Neural progenitor cell (in vitro differentiated cells): ENCODE measurements at regions not wholly inside any gene's neighbourhood (a gene's known extent, or its start where the extent isn't known, plus 50 kb on each side); places are given as distances from the start of the nearest gene placed in this dataset.

ENCODE experiments used
- DNase-seq: peaks from one replicate; pipeline ENCODE4 v3.0.0-alpha.2; 2016; ENCODE audit warnings: low spot score
- H2AFZ ChIP-seq: fragments of 200-600 bp; sonication (generic); replicated peaks from 2 replicates; pipeline ENCODE4 v1.6.1; 2016; ENCODE audit warnings: antibody characterized with exemption
- H3F3A ChIP-seq: fragments of 200-600 bp; sonication (generic); 2 replicates; pipeline ENCODE4 v1.6.1; 2016; ENCODE audit warnings: antibody characterized with exemption, low read depth
- H3K27ac ChIP-seq: fragments of 200-600 bp; sonication (generic); 2 replicates; pipeline ENCODE4 v1.5.1; 2016; ENCODE audit warnings: mild to moderate bottlenecking
- H3K27me3 ChIP-seq: fragments of 200-600 bp; sonication (generic); 2 replicates; pipeline ENCODE4 v1.6.1; 2016; ENCODE audit warnings: mild to moderate bottlenecking, moderate library complexity
- H3K36me3 ChIP-seq: fragments of 200-600 bp; sonication (generic); 2 replicates; pipeline ENCODE4 v1.5.1; 2016
- H3K4me1 ChIP-seq: fragments of 200-600 bp; sonication (generic); 2 replicates; pipeline ENCODE4 v1.6.1; 2016; ENCODE audit warnings: mixed run types
- H3K4me2 ChIP-seq: fragments of 200-600 bp; sonication (generic); 2 replicates; pipeline ENCODE4 v1.6.1; 2016
- H3K4me3 ChIP-seq: fragments of 200-600 bp; sonication (generic); 2 replicates; pipeline ENCODE4 v1.5.1; 2016
- H3K79me2 ChIP-seq: fragments of 200-600 bp; sonication (generic); 2 replicates; pipeline ENCODE4 v1.6.1; 2016; ENCODE audit warnings: low read depth
- H3K9ac ChIP-seq: fragments of 200-600 bp; sonication (generic); 2 replicates; pipeline ENCODE4 v1.6.1; 2016
- H3K9me3 ChIP-seq: fragments of 200-600 bp; sonication (generic); 2 replicates; pipeline ENCODE4 v1.5.1; 2016; ENCODE audit warnings: low read depth
- H4K20me1 ChIP-seq: fragments of 200-600 bp; sonication (generic); 2 replicates; pipeline ENCODE4 v1.6.1; 2016; ENCODE audit warnings: low read depth
- H3K27ac Mint-ChIP-seq: 3 replicates; pipeline ENCODE4 v1.8.0; 2021; ENCODE audit warnings: mixed read lengths
- H3K27me3 Mint-ChIP-seq: 2 replicates; pipeline ENCODE4 v1.8.0; 2022; ENCODE audit warnings: low read depth, mild to moderate bottlenecking, inconsistent platforms, moderate library complexity, mixed read lengths; ENCODE audit not compliant: insufficient read depth
- H3K36me3 Mint-ChIP-seq: 3 replicates; pipeline ENCODE4 v1.8.0; 2021; ENCODE audit warnings: mixed read lengths
- H3K4me1 Mint-ChIP-seq: 3 replicates; pipeline ENCODE4 v1.8.0; 2021; ENCODE audit warnings: mixed read lengths
- H3K4me3 Mint-ChIP-seq: 3 replicates; pipeline ENCODE4 v1.8.0; 2021; ENCODE audit warnings: mild to moderate bottlenecking, moderate library complexity, mixed read lengths
- H3K9me3 Mint-ChIP-seq: 3 replicates; pipeline ENCODE4 v1.8.0; 2020; ENCODE audit warnings: mixed read lengths
- EZH2 ChIP-seq: fragments of 200-600 bp; sonication (generic); IDR thresholded peaks from 2 replicates; pipeline ENCODE4 v1.6.1; 2017; ENCODE audit warnings: antibody characterized with exemption, mild to moderate bottlenecking, moderate library complexity
- EZH2phosphoT487 ChIP-seq: fragments of 200-600 bp; sonication (generic); IDR thresholded peaks from 2 replicates; pipeline ENCODE4 v1.6.1; 2017; ENCODE audit warnings: antibody characterized with exemption
- TF ChIP-seq, protein P1 (sequence below): fragments of 200-600 bp; sonication (generic); IDR thresholded peaks from 2 replicates; pipeline ENCODE4 v1.5.1; 2017; ENCODE audit warnings: antibody characterized with exemption, mild to moderate bottlenecking

GRCh38 chr18:24719791-24720190 is 259.4 kb downstream of the HRH4 start:
- no peak overlapping the region for H3K27ac Mint-ChIP-seq
- no peak overlapping the region for H2AFZ ChIP-seq
- H3K4me2 ChIP-seq = no peak overlapping the region
- peaks cover 4% of the 10 kb centered on the region for H3K36me3 Mint-ChIP-seq
- peaks cover 3% of the 10 kb centered on the region for H3K36me3 ChIP-seq
- no peaks in the 10 kb centered on the region for H3K79me2 ChIP-seq
- H3F3A ChIP-seq = peaks cover 3% of the 10 kb centered on the region
- H4K20me1 ChIP-seq = no peaks in the 10 kb centered on the region
- no peak overlapping the region for H3K4me3 Mint-ChIP-seq
- H3K4me1 Mint-ChIP-seq = peaks cover 5% of the 10 kb centered on the region
- H3K4me3 ChIP-seq = no peak overlapping the region
- H3K4me1 ChIP-seq = peaks cover 5% of the 10 kb centered on the region
- H3K27ac ChIP-seq = no peak overlapping the region
- H3K9me3 Mint-ChIP-seq = peaks cover 4% of the 10 kb centered on the region
- H3K27me3 Mint-ChIP-seq = no peaks in the 10 kb centered on the region
- H3K27me3 ChIP-seq = no peaks in the 10 kb centered on the region
- TF ChIP-seq, protein P1, sequence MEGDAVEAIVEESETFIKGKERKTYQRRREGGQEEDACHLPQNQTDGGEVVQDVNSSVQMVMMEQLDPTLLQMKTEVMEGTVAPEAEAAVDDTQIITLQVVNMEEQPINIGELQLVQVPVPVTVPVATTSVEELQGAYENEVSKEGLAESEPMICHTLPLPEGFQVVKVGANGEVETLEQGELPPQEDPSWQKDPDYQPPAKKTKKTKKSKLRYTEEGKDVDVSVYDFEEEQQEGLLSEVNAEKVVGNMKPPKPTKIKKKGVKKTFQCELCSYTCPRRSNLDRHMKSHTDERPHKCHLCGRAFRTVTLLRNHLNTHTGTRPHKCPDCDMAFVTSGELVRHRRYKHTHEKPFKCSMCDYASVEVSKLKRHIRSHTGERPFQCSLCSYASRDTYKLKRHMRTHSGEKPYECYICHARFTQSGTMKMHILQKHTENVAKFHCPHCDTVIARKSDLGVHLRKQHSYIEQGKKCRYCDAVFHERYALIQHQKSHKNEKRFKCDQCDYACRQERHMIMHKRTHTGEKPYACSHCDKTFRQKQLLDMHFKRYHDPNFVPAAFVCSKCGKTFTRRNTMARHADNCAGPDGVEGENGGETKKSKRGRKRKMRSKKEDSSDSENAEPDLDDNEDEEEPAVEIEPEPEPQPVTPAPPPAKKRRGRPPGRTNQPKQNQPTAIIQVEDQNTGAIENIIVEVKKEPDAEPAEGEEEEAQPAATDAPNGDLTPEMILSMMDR = no peak
- TF ChIP-seq EZH2phosphoT487 (no peak), EZH2 (no peak)
- no peak for DNase-seq
- no peaks in the 10 kb centered on the region for H3K9me3 ChIP-seq
- no peak overlapping the region for H3K9ac ChIP-seq

GRCh38 chr18:24721388-24721787 is 261.0 kb downstream of the HRH4 start:
- Histone ChIP-seq H2AFZ (no peak overlapping the region), H3K27ac (no peak overlapping the region), H3K9ac (no peak overlapping the region), H3K27me3 (no peaks in the 10 kb centered on the region), H3F3A (peaks cover 3% of the 10 kb centered on the region), H4K20me1 (no peaks in the 10 kb centered on the region), H3K4me2 (no peak overlapping the region), H3K4me1 (peaks cover 17% of the 10 kb centered on the region), H3K4me3 (no peak overlapping the region), H3K36me3 (peaks cover 3% of the 10 kb centered on the region), H3K9me3 (no peaks in the 10 kb centered on the region), H3K79me2 (no peaks in the 10 kb centered on the region)
- H3K4me1 Mint-ChIP-seq = peaks cover 16% of the 10 kb centered on the region
- peaks cover 4% of the 10 kb centered on the region for H3K36me3 Mint-ChIP-seq
- no peak for DNase-seq
- no peak for TF ChIP-seq EZH2
- TF ChIP-seq EZH2phosphoT487 = no peak
- TF ChIP-seq, protein P1 = no peak
- H3K9me3 Mint-ChIP-seq = peaks cover 4% of the 10 kb centered on the region
- H3K27me3 Mint-ChIP-seq = no peaks in the 10 kb centered on the region
- H3K27ac Mint-ChIP-seq = no peak overlapping the region
- no peak overlapping the region for H3K4me3 Mint-ChIP-seq

- peak overlapping the region; percentile 56 for H3K4me2 ChIP-seq
- no peaks in the 10 kb centered on the region for H3K27me3 ChIP-seq
- peak overlapping the region; percentile 11 for H2AFZ ChIP-seq
- no peak overlapping the region for H3K9ac ChIP-seq
- Mint-ChIP-seq H3K9me3 (no peaks in the 10 kb centered on the region), H3K36me3 (no peaks in the 10 kb centered on the region), H3K4me3 (no peak overlapping the region), H3K27me3 (peaks cover 2% of the 10 kb centered on the region), H3K4me1 (peaks cover 32% of the 10 kb centered on the region), H3K27ac (peak overlapping the region; percentile 82)
- TF ChIP-seq EZH2 = no peak
- peak; percentile 30 for DNase-seq
- no peaks in the 10 kb centered on the region for H3K36me3 ChIP-seq
- H3K4me1 ChIP-seq = peaks cover 22% of the 10 kb centered on the region
- no peaks in the 10 kb centered on the region for H4K20me1 ChIP-seq
- H3K79me2 ChIP-seq = no peaks in the 10 kb centered on the region
- H3K27ac ChIP-seq = no peak overlapping the region
- no peaks in the 10 kb centered on the region for H3K9me3 ChIP-seq
- H3F3A ChIP-seq = peaks cover 6% of the 10 kb centered on the region
- H3K4me3 ChIP-seq = no peak overlapping the region
These were observed 265.4 kb downstream of the HRH4 start for GRCh38 chr18:24725644-24726415.

DNA sequence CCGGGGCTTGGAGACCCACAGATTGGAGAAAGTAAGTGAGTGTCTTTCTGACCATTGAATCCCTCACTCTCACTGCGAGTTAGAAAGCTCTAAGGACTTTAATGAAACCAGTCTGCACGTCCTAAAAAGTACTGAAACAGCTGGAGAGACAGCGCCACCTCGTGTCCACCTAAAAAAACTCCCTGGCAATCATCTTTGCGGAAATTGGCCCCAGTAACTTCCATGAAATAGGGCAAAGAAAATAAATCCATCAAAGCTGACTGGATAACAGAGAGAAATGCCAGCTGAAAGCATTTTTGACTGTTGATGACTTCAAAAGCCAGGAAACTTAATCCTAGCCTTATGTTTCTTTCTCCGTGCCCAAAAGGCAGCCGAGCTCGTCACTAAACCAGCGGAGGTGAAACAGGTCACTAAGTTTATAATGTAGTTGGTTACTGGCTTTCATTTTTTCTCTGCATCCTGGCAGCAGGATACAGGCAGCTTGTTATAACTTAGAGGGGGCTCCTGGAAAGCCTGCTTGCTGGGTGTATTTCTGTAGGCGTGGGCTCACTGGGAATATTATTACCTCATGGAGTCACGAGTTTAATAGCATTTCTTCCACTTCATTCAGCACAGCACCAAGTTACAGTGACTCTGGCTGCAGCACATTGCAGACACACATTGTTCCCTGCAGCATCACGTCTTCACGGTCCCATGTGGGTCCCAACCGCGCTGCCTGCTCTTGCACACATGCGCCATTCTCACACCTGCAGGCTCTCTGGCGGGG is 266.5 kb downstream of the HRH4 start:
- Histone ChIP-seq H2AFZ (peak overlapping the region; percentile 11), H3K79me2 (no peaks in the 10 kb centered on the region), H3K4me2 (peak overlapping the region; percentile 56), H3K36me3 (no peaks in the 10 kb centered on the region), H3K27ac (no peak overlapping the region), H3K4me3 (no peak overlapping the region), H3K9me3 (no peaks in the 10 kb centered on the region), H3K9ac (no peak overlapping the region), H4K20me1 (no peaks in the 10 kb centered on the region), H3K27me3 (no peaks in the 10 kb centered on the region), H3K4me1 (peaks cover 22% of the 10 kb centered on the region), H3F3A (peaks cover 6% of the 10 kb centered on the region)
- no peaks in the 10 kb centered on the region for H3K36me3 Mint-ChIP-seq
- peaks cover 32% of the 10 kb centered on the region for H3K4me1 Mint-ChIP-seq
- no peaks in the 10 kb centered on the region for H3K9me3 Mint-ChIP-seq
- TF ChIP-seq EZH2phosphoT487 = no peak
- TF ChIP-seq EZH2 = no peak
- TF ChIP-seq, protein P1 = peak; percentile 98
- peak; percentile 85 for DNase-seq
- H3K27ac Mint-ChIP-seq = peak overlapping the region; percentile 82
- no peak overlapping the region for H3K4me3 Mint-ChIP-seq
- H3K27me3 Mint-ChIP-seq = peaks cover 2% of the 10 kb centered on the region
